BLaER1 (cell line): ENCODE measurements at regions not wholly inside any gene's neighbourhood (a gene's known extent, or its start where the extent isn't known, plus 50 kb on each side); places are given as distances from the start of the nearest gene placed in this dataset.
"Not testable (repeated sequence)": the region's sequence is repeated elsewhere in the genome, so short reads cannot be mapped to it uniquely, and the experiment has no call there.

Source experiments
- H3K27ac ChIP-seq: shearing (Covaris generic); formaldehyde crosslinking; 2 replicates; pipeline ENCODE4 v1.8.1; 2022
- H3K27me3 ChIP-seq: shearing (Covaris generic); formaldehyde crosslinking; 2 replicates; pipeline ENCODE4 v1.8.1; 2022
- H3K36me3 ChIP-seq: shearing (Covaris generic); formaldehyde crosslinking; 2 replicates; pipeline ENCODE4 v1.8.1; 2022
- H3K4me1 ChIP-seq: shearing (Covaris generic); formaldehyde crosslinking; 2 replicates; pipeline ENCODE4 v1.8.1; 2022
- H3K4me2 ChIP-seq: shearing (Covaris generic); formaldehyde crosslinking; 2 replicates; pipeline ENCODE4 v1.8.1; 2022
- H3K4me3 ChIP-seq: shearing (Covaris generic); formaldehyde crosslinking; 2 replicates; pipeline ENCODE4 v1.8.1; 2022
- H3K9ac ChIP-seq: shearing (Covaris generic); formaldehyde crosslinking; 2 replicates; pipeline ENCODE4 v1.8.1; 2022
- H3K9me3 ChIP-seq: shearing (Covaris generic); formaldehyde crosslinking; 2 replicates; pipeline ENCODE4 v1.8.1; 2022
- H4K20me1 ChIP-seq: shearing (Covaris generic); formaldehyde crosslinking; 2 replicates; pipeline ENCODE4 v1.8.1; 2022
- Cebpa-rat ChIP-seq: shearing (Covaris generic); IDR thresholded peaks from 2 replicates; pipeline ENCODE4 v1.8.1; 2022

- no peaks in the 10 kb centered on the region for H3K4me1 ChIP-seq
- peak overlapping the region; percentile 38; the same call in 1 of the 2 replicates for H3K4me3 ChIP-seq
- no peak overlapping the region for H3K9ac ChIP-seq
- no peak for TF ChIP-seq Cebpa-rat
- H3K4me2 ChIP-seq, result no peak overlapping the region
- no peak overlapping the region for H3K27ac ChIP-seq
- no peaks in the 10 kb centered on the region for H4K20me1 ChIP-seq
- H3K9me3 ChIP-seq, result peaks cover 94% of the 10 kb centered on the region
- peaks cover 74% of the 10 kb centered on the region for H3K36me3 ChIP-seq
- no peaks in the 10 kb centered on the region for H3K27me3 ChIP-seq
Measured at GRCh38 chr19:20397292-20397691, 168.3 kb downstream of the ZNF737 start.

- peaks cover 58% of the 10 kb centered on the region for H3K9me3 ChIP-seq
- no peak overlapping the region for H3K9ac ChIP-seq
- no peak overlapping the region for H3K4me3 ChIP-seq
Measured at GRCh38 chr19:20388706-20389225, 176.8 kb downstream of the ZNF737 start.

GRCh38 chr19:20385061-20385460 is 180.5 kb downstream of the ZNF737 start:
- peaks cover 7% of the 10 kb centered on the region; the same call in 1 of the 2 replicates for H3K36me3 ChIP-seq

More at GRCh38 chr19:20388706-20389225, 176.8 kb downstream of the ZNF737 start:
- Histone ChIP-seq H3K4me2 (no peak overlapping the region), H3K36me3 (peaks cover 15% of the 10 kb centered on the region), H4K20me1 (no peaks in the 10 kb centered on the region), H3K27me3 (no peaks in the 10 kb centered on the region), H3K4me1 (no peaks in the 10 kb centered on the region), H3K27ac (no peak overlapping the region)
- no peak for TF ChIP-seq Cebpa-rat

GRCh38 chr19:20371911-20372310 is 193.7 kb downstream of the ZNF737 start:
- no peak overlapping the region for H3K4me2 ChIP-seq
- H3K9me3 ChIP-seq, result peaks cover 49% of the 10 kb centered on the region
- peaks cover 10% of the 10 kb centered on the region for H3K36me3 ChIP-seq
- H3K27me3 ChIP-seq, result no peaks in the 10 kb centered on the region
- H3K4me1 ChIP-seq, result no peaks in the 10 kb centered on the region
- TF ChIP-seq Cebpa-rat, result no peak
- no peak overlapping the region for H3K9ac ChIP-seq
- no peaks in the 10 kb centered on the region for H4K20me1 ChIP-seq
- no peak overlapping the region for H3K27ac ChIP-seq
- H3K4me3 ChIP-seq, result no peak overlapping the region

More at GRCh38 chr19:20385061-20385460, 180.5 kb downstream of the ZNF737 start:
- no peaks in the 10 kb centered on the region for H4K20me1 ChIP-seq
- H3K4me3 ChIP-seq, result no peak overlapping the region
- no peak overlapping the region for H3K27ac ChIP-seq
- no peak for TF ChIP-seq Cebpa-rat
- H3K4me1 ChIP-seq, result no peaks in the 10 kb centered on the region
- H3K4me2 ChIP-seq, result no peak overlapping the region
- peaks cover 36% of the 10 kb centered on the region for H3K9me3 ChIP-seq
- no peaks in the 10 kb centered on the region for H3K27me3 ChIP-seq
- H3K9ac ChIP-seq, result no peak overlapping the region

GRCh38 chr19:20371304-20371703 is 194.3 kb downstream of the ZNF737 start:
- H3K4me1 ChIP-seq, H3K36me3 ChIP-seq, H4K20me1 ChIP-seq, H3K4me3 ChIP-seq, H3K27me3 ChIP-seq, H3K4me2 ChIP-seq, H3K9ac ChIP-seq, H3K27ac ChIP-seq: not testable (repeated sequence)
- H3K9me3 ChIP-seq, result peaks cover 49% of the 10 kb centered on the region

- no peak overlapping the region for H3K9ac ChIP-seq
- peaks cover 10% of the 10 kb centered on the region for H3K36me3 ChIP-seq
- no peaks in the 10 kb centered on the region for H4K20me1 ChIP-seq
- H3K9me3 ChIP-seq, result peaks cover 37% of the 10 kb centered on the region
- H3K27me3 ChIP-seq, result no peaks in the 10 kb centered on the region
- peak overlapping the region; percentile 9; the same call in 1 of the 2 replicates for H3K4me2 ChIP-seq
- H3K4me3 ChIP-seq, result no peak overlapping the region
- no peak overlapping the region for H3K27ac ChIP-seq
- TF ChIP-seq Cebpa-rat, result no peak
- peaks cover 23% of the 10 kb centered on the region for H3K4me1 ChIP-seq
Measured at GRCh38 chr19:20367811-20368294, 197.7 kb downstream of the ZNF737 start.

- H3K27me3 ChIP-seq, result no peaks in the 10 kb centered on the region
Measured at GRCh38 chr19:20365146-20365545, 198.1 kb downstream of the ZNF486 start.

GRCh38 chr19:20359933-20360720 is 193.1 kb downstream of the ZNF486 start:
- no peak overlapping the region for H3K9ac ChIP-seq
- no peak overlapping the region for H3K27ac ChIP-seq
- no peaks in the 10 kb centered on the region for H4K20me1 ChIP-seq
- H3K4me2 ChIP-seq, result no peak overlapping the region
- peaks cover 28% of the 10 kb centered on the region for H3K9me3 ChIP-seq
- TF ChIP-seq Cebpa-rat, result no peak
- H3K27me3 ChIP-seq, result no peaks in the 10 kb centered on the region
- 0 out of 2 replicates have a peak, but pooled peaks cover 5% of the 10 kb centered on the region for H3K36me3 ChIP-seq
- peaks cover 21% of the 10 kb centered on the region for H3K4me1 ChIP-seq
- no peak overlapping the region for H3K4me3 ChIP-seq

More at GRCh38 chr19:20365146-20365545, 198.1 kb downstream of the ZNF486 start:
- H4K20me1 ChIP-seq, result no peaks in the 10 kb centered on the region
- no peak for TF ChIP-seq Cebpa-rat
- no peak overlapping the region for H3K9ac ChIP-seq
- H3K9me3 ChIP-seq, result peaks cover 20% of the 10 kb centered on the region
- H3K36me3 ChIP-seq, result peaks cover 6% of the 10 kb centered on the region; the same call in 1 of the 2 replicates
- peaks cover 23% of the 10 kb centered on the region for H3K4me1 ChIP-seq
- H3K27ac ChIP-seq, result no peak overlapping the region
- no peak overlapping the region for H3K4me3 ChIP-seq
- peak overlapping the region; percentile 49; the same call in 1 of the 2 replicates for H3K4me2 ChIP-seq

- H4K20me1 ChIP-seq, H3K27ac ChIP-seq, H3K4me1 ChIP-seq, H3K36me3 ChIP-seq, H3K4me2 ChIP-seq, H3K27me3 ChIP-seq, H3K4me3 ChIP-seq, H3K9ac ChIP-seq: not testable (repeated sequence)
- peaks cover 30% of the 10 kb centered on the region for H3K9me3 ChIP-seq
Measured at GRCh38 chr19:20358841-20359465, 191.9 kb downstream of the ZNF486 start.

- no peak overlapping the region for H3K27ac ChIP-seq
- no peaks in the 10 kb centered on the region for H4K20me1 ChIP-seq
- H3K27me3 ChIP-seq, result no peaks in the 10 kb centered on the region
- H3K9me3 ChIP-seq, result peaks cover 37% of the 10 kb centered on the region
- no peak overlapping the region for H3K9ac ChIP-seq
- no peak for TF ChIP-seq Cebpa-rat
- no peak overlapping the region for H3K4me2 ChIP-seq
- peaks cover 3% of the 10 kb centered on the region; the same call in 1 of the 2 replicates for H3K4me1 ChIP-seq
- H3K4me3 ChIP-seq, result no peak overlapping the region
- 0 out of 2 replicates have a peak, but pooled peaks cover 5% of the 10 kb centered on the region for H3K36me3 ChIP-seq
Measured at GRCh38 chr19:20357921-20358320, 190.9 kb downstream of the ZNF486 start.
